ENCODE measurements at regions not wholly inside any gene's neighbourhood (a gene's known extent, or its start where the extent isn't known, plus 50 kb on each side); places are given as distances from the start of the nearest gene placed in this dataset.

DNA sequence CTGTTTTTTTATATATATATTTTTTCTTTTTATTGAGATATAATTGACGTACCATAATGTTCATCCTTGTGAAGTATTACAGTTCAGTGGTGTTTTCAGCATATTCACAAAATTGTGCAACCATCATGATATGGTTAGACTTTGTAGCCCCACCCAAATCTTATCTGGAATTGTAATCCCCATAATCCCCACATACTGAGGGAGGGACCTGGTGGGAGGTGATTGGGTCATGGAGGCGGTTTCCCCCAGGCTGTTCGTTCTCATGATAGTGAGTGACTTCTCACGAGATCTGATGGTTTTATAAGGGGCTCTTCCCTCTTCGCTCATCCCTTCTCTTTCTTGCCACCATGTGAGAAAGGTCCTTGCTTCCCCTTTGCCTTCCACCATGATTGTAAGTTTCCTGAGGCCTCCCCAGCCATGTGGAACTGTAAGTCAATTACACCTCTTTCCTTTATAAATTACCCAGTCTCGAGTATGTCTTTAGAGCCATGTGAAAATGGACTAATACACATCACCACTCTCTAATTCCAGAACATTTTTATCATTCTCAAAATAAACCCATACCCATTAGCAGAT, 73.9 kb upstream of the SMNDC1 start:
- ATAC-seq (replicated peaks; ENCODE audit: extremely low read depth, poor library complexity, severe bottlenecking) (no peak), DNase-seq (ENCODE audit: low spot score in 2 of 2) (no peak)
- Mint-ChIP-seq H3K36me3 (ENCODE audit: insufficient read depth) (no peaks in the 10 kb centered on the region), H3K4me1 (no peaks in the 10 kb centered on the region), H3K27ac (ENCODE audit: low read depth) (no peak overlapping the region), H3K4me3 (no peak overlapping the region), H3K27me3 (no peaks in the 10 kb centered on the region), H3K9me3 (no peaks in the 10 kb centered on the region)

DNA sequence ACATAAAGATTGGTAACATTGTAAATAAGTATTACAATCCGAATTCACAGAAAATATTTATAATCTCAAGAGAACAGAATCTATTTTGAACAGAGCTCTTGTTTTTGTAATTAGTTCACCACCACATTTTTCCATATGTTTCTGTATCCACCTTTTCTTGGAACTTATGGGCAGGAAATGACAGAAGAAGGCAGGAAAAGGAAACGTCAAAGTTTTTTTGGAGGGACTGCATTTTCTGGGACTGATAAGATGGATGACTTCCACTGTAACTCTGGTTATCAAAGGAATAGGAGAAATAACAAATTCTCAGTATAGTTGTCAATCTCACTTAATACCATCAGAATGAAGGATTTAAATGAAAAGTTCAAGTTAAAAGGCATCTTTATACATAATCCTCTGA, 75.1 kb upstream of the SMNDC1 start:
- Mint-ChIP-seq H3K27ac (ENCODE audit: low read depth) (no peak overlapping the region), H3K4me3 (no peak overlapping the region), H3K4me1 (no peaks in the 10 kb centered on the region), H3K27me3 (no peaks in the 10 kb centered on the region), H3K9me3 (no peaks in the 10 kb centered on the region), H3K36me3 (ENCODE audit: insufficient read depth) (no peaks in the 10 kb centered on the region)
- DNase-seq (ENCODE audit: low spot score in 2 of 2) (no peak), ATAC-seq (replicated peaks; ENCODE audit: extremely low read depth, poor library complexity, severe bottlenecking) (no peak)

DNA sequence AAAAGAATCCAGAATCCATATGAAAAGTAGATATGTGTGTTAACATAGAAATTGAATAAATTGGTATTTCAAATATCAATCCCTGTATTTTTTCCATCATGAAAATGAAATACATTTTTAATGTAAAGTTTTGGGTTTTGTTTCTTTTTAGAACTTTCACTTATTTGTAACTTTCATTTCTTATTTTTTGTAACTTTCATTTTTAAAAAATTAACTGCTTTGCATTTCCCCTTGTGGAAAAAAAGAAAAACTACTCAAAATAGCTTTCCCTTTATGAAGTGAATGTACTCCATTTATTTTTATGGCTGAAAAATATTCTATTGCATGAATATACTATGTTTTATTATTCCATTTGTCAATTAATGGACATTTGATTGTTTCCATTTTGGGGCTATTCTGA, 75.6 kb upstream of the SMNDC1 start:
- Mint-ChIP-seq H3K27me3 (no peaks in the 10 kb centered on the region), H3K27ac (ENCODE audit: low read depth) (no peak overlapping the region), H3K4me1 (no peaks in the 10 kb centered on the region), H3K36me3 (ENCODE audit: insufficient read depth) (no peaks in the 10 kb centered on the region), H3K9me3 (no peaks in the 10 kb centered on the region), H3K4me3 (no peak overlapping the region)
- DNase-seq (ENCODE audit: low spot score in 2 of 2) (no peak), ATAC-seq (replicated peaks; ENCODE audit: extremely low read depth, poor library complexity, severe bottlenecking) (no peak)

DNA sequence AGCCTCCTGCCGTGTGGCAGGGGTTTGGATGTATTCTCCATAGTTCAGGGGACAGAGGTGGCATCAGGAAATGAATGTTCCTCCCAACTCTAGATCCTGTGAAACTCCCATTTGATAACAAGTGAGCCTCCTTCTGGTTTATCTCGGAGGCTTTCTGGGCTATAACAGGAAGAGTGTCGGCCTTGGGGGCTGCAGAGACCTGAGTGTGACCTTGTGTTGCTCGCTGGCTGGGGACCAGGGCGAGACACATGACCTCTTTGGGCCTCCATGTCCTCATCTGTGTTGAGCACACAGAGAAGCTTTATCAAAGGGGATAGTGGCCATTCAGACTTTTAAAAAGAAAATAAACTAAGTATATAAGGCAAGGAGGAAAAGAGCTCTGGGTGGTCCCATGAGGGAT, 78.0 kb upstream of the SMNDC1 start:
- no peak for DNase-seq (ENCODE audit: low spot score in 2 of 2)
- Mint-ChIP-seq H3K4me1 (peaks cover 5% of the 10 kb centered on the region), H3K36me3 (ENCODE audit: insufficient read depth) (peaks cover 3% of the 10 kb centered on the region), H3K9me3 (no peaks in the 10 kb centered on the region), H3K27ac (ENCODE audit: low read depth) (no peak overlapping the region), H3K4me3 (no peak overlapping the region), H3K27me3 (no peaks in the 10 kb centered on the region)
- ATAC-seq (replicated peaks; ENCODE audit: extremely low read depth, poor library complexity, severe bottlenecking), result no peak

DNA sequence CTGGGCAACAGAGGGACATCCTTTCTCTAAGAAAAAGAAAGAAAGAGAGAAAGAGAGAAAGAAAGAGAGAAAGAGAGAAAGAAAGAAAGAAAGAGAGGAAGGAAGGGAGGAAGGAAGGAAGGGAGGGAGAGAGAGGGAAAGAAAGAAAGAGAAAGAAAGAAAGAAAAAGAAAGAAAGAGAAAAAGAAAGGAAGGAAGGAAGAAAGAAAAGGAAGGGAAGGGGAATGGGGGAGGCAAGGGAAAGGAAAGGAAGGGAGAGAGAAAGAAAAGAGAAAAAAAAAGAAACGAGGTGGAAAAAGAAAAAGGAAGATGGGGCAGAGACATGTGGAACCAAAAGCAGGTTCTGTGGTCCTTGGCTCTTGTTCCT, 82.9 kb upstream of the SMNDC1 start:
- peak overlapping the region; percentile 83 for H3K27ac Mint-ChIP-seq (ENCODE audit: low read depth)
- peaks cover 4% of the 10 kb centered on the region for H3K36me3 Mint-ChIP-seq (ENCODE audit: insufficient read depth)
- no peak overlapping the region for H3K4me3 Mint-ChIP-seq
- H3K9me3 Mint-ChIP-seq, result no peaks in the 10 kb centered on the region
- DNase-seq (ENCODE audit: low spot score in 2 of 2) (no peak), ATAC-seq (replicated peaks; ENCODE audit: extremely low read depth, poor library complexity, severe bottlenecking) (no peak)
- no peaks in the 10 kb centered on the region for H3K27me3 Mint-ChIP-seq
- peaks cover 19% of the 10 kb centered on the region for H3K4me1 Mint-ChIP-seq

DNA sequence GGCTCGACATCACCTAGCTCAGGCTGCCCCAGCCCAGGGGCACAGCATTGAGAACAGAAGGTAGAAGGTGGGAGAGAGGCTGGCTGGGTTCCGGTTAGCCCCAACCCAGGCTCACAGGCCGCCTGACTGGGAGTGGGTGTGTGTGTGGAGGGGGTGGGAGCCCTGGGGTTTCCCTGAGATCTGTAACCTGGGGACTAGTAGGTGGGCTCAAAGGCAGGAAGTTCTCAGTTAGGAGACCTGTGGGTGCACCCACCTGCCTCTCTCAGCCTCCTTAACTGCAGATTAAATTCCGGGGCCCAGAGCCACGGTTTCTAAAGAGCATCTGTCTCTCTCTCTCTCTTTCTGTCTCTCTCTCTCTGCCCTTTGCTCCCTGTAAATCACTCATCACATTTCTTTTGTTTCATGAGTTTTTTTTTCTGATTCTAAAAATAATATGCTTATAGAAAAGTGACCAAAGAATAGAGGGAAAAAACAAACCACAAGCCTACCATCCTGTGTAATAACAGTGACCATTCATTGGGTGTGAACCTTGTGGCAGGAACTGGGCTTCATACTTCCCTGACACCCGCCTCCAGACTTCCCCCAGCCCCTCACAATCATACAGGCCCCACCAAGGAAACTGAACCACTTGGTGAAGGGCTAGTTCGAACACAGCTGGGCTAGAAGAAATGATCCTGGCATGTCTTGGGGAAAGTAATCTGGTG, 83.4 kb upstream of the SMNDC1 start:
- no peaks in the 10 kb centered on the region for H3K9me3 Mint-ChIP-seq
- ATAC-seq (replicated peaks; ENCODE audit: extremely low read depth, poor library complexity, severe bottlenecking) (peak; percentile 32), DNase-seq (ENCODE audit: low spot score in 2 of 2) (no peak)
- no peaks in the 10 kb centered on the region for H3K27me3 Mint-ChIP-seq
- peaks cover 4% of the 10 kb centered on the region for H3K36me3 Mint-ChIP-seq (ENCODE audit: insufficient read depth)
- peak overlapping the region; percentile 83 for H3K27ac Mint-ChIP-seq (ENCODE audit: low read depth)
- H3K4me1 Mint-ChIP-seq, result peaks cover 19% of the 10 kb centered on the region
- no peak overlapping the region for H3K4me3 Mint-ChIP-seq

DNA sequence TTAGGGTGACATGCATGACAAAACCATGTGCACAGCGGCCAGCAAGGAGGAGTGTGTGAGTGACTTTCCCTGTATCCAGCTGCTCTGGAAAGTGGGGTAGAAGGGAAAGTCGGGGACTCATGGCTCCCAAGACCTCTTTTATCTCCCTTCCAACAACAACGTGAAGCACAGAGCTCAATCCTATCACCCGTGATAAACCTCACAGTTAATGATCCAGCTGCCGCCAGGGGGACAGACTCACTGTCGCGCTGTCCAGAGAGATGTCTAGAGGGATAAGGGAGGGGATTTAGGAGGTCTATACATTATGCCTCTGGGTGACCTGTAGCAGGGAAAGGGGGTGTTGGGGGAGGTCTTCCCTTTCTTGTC, 84.0 kb upstream of the SMNDC1 start:
- H3K27me3 Mint-ChIP-seq, result peaks cover 5% of the 10 kb centered on the region
- H3K36me3 Mint-ChIP-seq (ENCODE audit: insufficient read depth), result peaks cover 4% of the 10 kb centered on the region
- H3K4me3 Mint-ChIP-seq, result no peak overlapping the region
- no peaks in the 10 kb centered on the region for H3K9me3 Mint-ChIP-seq
- DNase-seq (ENCODE audit: low spot score in 2 of 2), result no peak
- no peak for ATAC-seq (replicated peaks; ENCODE audit: extremely low read depth, poor library complexity, severe bottlenecking)
- H3K4me1 Mint-ChIP-seq, result peaks cover 19% of the 10 kb centered on the region
- H3K27ac Mint-ChIP-seq (ENCODE audit: low read depth), result peak overlapping the region; percentile 83

DNA sequence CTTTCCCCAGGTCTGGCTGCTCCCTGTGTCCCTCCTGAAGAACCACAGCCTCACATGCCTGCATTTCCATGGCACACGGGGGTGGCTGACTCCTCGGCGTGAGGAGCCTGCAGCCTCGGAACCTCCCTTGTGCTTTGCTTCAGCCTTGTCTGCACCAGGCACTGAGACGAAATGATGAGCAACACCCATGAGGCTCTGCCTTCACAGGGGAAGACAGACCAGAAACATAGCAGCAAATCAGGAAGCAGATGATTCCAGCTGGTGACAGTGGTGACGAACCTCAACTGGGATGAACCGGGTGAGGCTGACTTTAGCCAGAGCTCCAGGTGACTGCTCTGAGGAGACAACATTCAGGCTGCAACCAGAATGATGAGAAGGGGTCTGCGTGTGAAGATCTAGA, 84.5 kb upstream of the SMNDC1 start:
- ATAC-seq (replicated peaks; ENCODE audit: extremely low read depth, poor library complexity, severe bottlenecking), result no peak
- H3K4me3 Mint-ChIP-seq, result no peak overlapping the region
- H3K27ac Mint-ChIP-seq (ENCODE audit: low read depth), result no peak overlapping the region

DNA sequence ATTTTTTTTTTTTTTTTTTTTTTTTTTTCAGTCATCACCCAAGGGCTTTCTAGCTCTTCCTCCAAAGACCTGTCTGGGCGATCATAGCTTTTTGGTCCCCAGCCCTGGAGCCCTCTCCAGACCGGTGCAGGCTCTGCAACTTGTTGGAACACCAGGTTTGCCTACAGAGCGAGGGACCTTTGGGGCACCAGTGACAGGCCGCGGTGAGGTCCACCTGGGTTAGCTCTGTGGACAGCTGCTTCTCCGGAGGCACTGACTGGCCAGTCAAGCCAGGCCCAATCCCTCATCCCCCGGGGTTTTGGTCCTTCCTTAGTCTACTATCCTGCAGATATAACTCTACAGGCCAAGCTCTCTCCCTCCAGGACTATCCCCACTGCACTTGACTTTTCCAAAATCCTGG, 86.8 kb upstream of the SMNDC1 start:
- Mint-ChIP-seq H3K4me3 (no peak overlapping the region), H3K27me3 (peaks cover 11% of the 10 kb centered on the region), H3K9me3 (no peaks in the 10 kb centered on the region), H3K36me3 (ENCODE audit: insufficient read depth) (peaks cover 4% of the 10 kb centered on the region), H3K27ac (ENCODE audit: low read depth) (no peak overlapping the region), H3K4me1 (peaks cover 19% of the 10 kb centered on the region)
- DNase-seq (ENCODE audit: low spot score in 2 of 2), result no peak
- ATAC-seq (replicated peaks; ENCODE audit: extremely low read depth, poor library complexity, severe bottlenecking), result no peak

More for the DNA sequence above, 84.5 kb upstream of the SMNDC1 start:
- no peaks in the 10 kb centered on the region for H3K9me3 Mint-ChIP-seq
- peaks cover 19% of the 10 kb centered on the region for H3K4me1 Mint-ChIP-seq
- no peak for DNase-seq (ENCODE audit: low spot score in 2 of 2)
- H3K36me3 Mint-ChIP-seq (ENCODE audit: insufficient read depth), result peaks cover 4% of the 10 kb centered on the region
- H3K27me3 Mint-ChIP-seq, result peaks cover 11% of the 10 kb centered on the region

DNA sequence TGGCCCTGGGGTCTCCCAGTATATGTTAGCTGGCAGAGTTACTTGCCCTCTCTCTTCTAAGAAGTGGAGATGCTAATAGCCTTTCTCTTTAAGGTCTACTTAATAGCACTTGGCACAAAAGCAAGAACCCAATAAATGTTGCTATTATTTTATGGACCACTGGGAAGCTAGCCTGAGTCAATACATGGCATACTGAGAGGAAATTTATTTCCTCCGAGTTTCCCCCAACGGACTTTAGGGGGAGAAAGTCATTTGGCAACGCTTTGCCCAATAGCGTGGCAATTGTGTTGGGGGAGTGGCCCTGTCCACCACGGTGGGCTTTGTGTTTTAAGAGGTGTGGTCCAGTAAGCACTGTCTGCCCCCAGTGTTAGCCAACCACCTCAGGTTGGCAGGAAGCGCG, 87.4 kb upstream of the SMNDC1 start:
- H3K9me3 Mint-ChIP-seq, result no peaks in the 10 kb centered on the region
- no peak overlapping the region for H3K4me3 Mint-ChIP-seq
- DNase-seq (ENCODE audit: low spot score in 2 of 2) (no peak), ATAC-seq (replicated peaks; ENCODE audit: extremely low read depth, poor library complexity, severe bottlenecking) (no peak)
- H3K4me1 Mint-ChIP-seq, result peaks cover 19% of the 10 kb centered on the region
- H3K36me3 Mint-ChIP-seq (ENCODE audit: insufficient read depth), result peaks cover 4% of the 10 kb centered on the region
- H3K27ac Mint-ChIP-seq (ENCODE audit: low read depth), result no peak overlapping the region
- peaks cover 11% of the 10 kb centered on the region for H3K27me3 Mint-ChIP-seq

DNA sequence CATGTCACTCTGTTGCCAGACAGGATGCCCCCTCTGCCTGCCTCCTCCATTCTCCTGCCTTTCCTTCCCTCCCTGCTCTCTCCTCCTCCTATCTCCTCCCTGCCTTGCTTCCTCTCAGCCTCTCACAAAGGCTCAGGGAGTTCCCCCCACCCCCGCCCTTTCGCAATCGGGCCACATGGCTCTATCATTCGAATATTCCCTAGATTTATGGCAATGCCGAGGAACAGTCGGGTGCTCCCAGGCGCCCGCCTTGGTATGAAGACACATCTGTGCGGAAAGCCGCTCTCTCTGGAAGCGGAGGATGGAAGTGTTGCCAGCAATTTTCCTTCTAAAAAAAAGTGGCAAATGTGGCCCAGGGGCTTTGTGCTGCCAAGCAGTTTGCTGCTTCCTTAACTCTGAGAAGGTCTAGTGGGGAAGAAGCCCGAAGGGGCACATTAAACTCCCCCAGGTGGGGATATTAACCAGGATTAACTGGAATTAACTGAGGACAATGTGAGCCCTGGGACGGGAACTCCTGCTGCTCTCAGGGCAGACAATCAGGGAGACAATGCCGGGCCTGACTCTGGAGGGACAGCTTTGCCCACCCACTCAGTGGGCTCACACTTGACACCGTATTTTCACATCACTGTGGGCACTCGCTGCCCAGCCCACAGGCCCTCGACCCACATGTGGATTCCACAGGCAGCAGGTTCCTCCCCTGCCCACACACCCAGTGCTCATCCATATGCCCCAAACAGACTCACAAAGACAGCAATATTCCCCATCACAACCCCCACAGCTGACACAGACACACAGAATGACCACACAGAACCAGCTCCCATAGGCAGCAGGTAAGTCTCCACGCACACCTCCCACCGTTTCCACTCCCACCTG, 88.4 kb upstream of the SMNDC1 start:
- Mint-ChIP-seq H3K27me3 (peaks cover 11% of the 10 kb centered on the region), H3K4me3 (no peak overlapping the region), H3K36me3 (ENCODE audit: insufficient read depth) (no peaks in the 10 kb centered on the region), H3K9me3 (no peaks in the 10 kb centered on the region), H3K27ac (ENCODE audit: low read depth) (no peak overlapping the region), H3K4me1 (peaks cover 9% of the 10 kb centered on the region)
- no peak for ATAC-seq (replicated peaks; ENCODE audit: extremely low read depth, poor library complexity, severe bottlenecking)
- DNase-seq (ENCODE audit: low spot score in 2 of 2), result no peak

DNA sequence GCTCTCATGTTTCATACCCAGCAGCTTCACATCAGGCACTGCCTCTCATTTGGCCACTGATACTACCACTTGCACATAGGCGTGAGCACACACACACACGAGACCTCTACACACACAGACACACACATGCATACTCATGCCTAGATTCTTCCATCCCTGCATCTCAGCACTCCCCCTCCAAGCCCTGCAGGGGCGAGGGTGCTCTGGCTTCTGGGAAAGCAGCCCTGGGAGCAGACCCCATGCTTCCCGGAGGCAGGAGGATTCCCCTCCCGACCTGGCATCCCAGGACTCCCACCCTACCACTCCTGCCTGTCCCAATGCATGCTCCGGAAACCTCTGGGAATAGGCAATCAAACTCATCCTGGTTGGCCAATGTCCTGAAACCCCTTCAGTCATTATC, 89.1 kb upstream of the SMNDC1 start:
- peaks cover 2% of the 10 kb centered on the region for H3K4me1 Mint-ChIP-seq

DNA sequence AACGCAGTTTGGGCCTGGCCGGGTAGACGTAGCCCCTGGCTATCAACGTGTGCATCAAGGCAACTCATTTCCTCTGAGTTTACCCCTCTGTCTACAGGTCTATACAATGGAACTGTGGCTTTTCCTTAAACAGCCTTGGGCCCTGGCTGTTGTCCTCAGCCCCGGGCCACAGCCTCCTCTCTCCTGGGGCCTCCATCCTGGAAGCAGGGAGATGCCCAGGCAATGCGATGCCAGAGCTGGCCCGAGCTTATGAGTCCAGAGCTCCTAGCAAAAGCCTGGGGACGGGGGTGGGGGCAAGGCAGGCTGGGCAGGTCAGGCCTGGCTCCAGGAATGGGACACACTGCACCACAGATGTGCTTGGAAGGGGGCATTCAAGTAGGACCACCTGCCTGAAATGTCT, 89.6 kb upstream of the SMNDC1 start:
- Mint-ChIP-seq H3K27me3 (peaks cover 11% of the 10 kb centered on the region), H3K27ac (ENCODE audit: low read depth) (no peak overlapping the region), H3K36me3 (ENCODE audit: insufficient read depth) (no peaks in the 10 kb centered on the region), H3K9me3 (no peaks in the 10 kb centered on the region), H3K4me1 (no peaks in the 10 kb centered on the region), H3K4me3 (no peak overlapping the region)
- no peak for ATAC-seq (replicated peaks; ENCODE audit: extremely low read depth, poor library complexity, severe bottlenecking)
- DNase-seq (ENCODE audit: low spot score in 2 of 2), result no peak

More for the DNA sequence above, 89.1 kb upstream of the SMNDC1 start:
- Mint-ChIP-seq H3K27ac (ENCODE audit: low read depth) (no peak overlapping the region), H3K36me3 (ENCODE audit: insufficient read depth) (no peaks in the 10 kb centered on the region), H3K9me3 (no peaks in the 10 kb centered on the region), H3K27me3 (peaks cover 11% of the 10 kb centered on the region), H3K4me3 (no peak overlapping the region)
- ATAC-seq (replicated peaks; ENCODE audit: extremely low read depth, poor library complexity, severe bottlenecking) (no peak), DNase-seq (ENCODE audit: low spot score in 2 of 2) (no peak)
